ENCODE measurements at regions not wholly inside any gene's neighbourhood (a gene's known extent, or its start where the extent isn't known, plus 50 kb on each side); places are given as distances from the start of the nearest gene placed in this dataset.

DNA sequence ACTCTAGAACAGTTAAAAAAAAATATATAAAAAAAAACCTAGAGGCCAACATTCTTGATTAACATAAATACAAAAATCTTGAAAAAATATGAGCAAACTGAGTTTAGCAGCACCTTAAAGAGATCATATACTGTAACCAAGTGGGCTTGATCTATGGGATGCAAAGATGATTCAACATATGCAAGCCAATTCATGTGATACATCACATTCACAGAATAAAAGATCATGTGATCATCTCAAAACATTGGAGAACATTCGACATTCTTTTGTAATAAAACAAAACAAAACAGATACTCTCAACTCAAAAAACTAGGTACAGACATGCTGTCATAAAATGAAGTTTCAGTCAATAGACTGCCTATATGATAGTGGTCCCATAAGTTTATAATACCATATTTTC, 165.4 kb upstream of the NDST4 start:
- no peak for DNase-seq
- Histone ChIP-seq H3K27me3 (ENCODE audit: control insufficient read depth, insufficient read depth, low read length) (no peaks in the 10 kb centered on the region), H3K9me3 (ENCODE audit: control insufficient read depth in 2 of 3, insufficient read depth in 1 of 3, low read length in 3 of 3) (no peaks in the 10 kb centered on the region), H3K4me1 (ENCODE audit: control insufficient read depth in 2 of 3, insufficient read depth in 2 of 3, low read depth in 1 of 3, low read length in 3 of 3) (no peaks in the 10 kb centered on the region), H3K27ac (ENCODE audit: low read depth in 2 of 2, low read length in 2 of 2) (no peak overlapping the region), H3K4me3 (ENCODE audit: low read length in 3 of 3) (no peak overlapping the region), H3K9ac (ENCODE audit: low read length in 3 of 3) (no peak overlapping the region), H3K36me3 (ENCODE audit: control insufficient read depth in 2 of 3, insufficient read depth in 3 of 3, low read length in 3 of 3) (no peaks in the 10 kb centered on the region)
- intact Hi-C loops (cut with DNase I) = no loop called here
- TF ChIP-seq, protein P1, sequence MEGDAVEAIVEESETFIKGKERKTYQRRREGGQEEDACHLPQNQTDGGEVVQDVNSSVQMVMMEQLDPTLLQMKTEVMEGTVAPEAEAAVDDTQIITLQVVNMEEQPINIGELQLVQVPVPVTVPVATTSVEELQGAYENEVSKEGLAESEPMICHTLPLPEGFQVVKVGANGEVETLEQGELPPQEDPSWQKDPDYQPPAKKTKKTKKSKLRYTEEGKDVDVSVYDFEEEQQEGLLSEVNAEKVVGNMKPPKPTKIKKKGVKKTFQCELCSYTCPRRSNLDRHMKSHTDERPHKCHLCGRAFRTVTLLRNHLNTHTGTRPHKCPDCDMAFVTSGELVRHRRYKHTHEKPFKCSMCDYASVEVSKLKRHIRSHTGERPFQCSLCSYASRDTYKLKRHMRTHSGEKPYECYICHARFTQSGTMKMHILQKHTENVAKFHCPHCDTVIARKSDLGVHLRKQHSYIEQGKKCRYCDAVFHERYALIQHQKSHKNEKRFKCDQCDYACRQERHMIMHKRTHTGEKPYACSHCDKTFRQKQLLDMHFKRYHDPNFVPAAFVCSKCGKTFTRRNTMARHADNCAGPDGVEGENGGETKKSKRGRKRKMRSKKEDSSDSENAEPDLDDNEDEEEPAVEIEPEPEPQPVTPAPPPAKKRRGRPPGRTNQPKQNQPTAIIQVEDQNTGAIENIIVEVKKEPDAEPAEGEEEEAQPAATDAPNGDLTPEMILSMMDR (IDR thresholded peaks at IDR 0.05; ENCODE audit: borderline replicate concordance, extremely low read depth, insufficient read depth) = no peak
- FAIRE-seq = no peak

DNA sequence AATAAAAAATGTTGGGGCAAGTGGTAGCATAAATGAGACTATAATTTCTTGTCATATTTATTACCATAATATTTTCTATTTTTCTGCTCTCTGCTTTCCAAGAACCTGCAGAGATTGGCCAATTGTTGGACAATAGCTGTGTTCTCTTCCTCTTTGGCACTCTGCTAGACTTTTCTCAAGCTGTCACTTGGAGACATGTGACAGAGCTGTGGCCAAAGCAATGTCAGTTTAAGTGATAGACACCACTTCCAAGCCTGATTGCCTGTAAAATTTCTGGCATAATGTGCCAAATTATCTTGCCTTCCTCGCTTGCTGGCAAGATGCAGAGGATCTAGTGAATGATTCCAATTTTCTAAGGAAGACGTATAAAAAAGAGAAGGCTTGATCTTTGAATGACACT, 162.2 kb upstream of the NDST4 start:
- Histone ChIP-seq H3K4me3 (ENCODE audit: low read length in 3 of 3) (no peak overlapping the region), H3K9ac (ENCODE audit: low read length in 3 of 3) (no peak overlapping the region), H3K4me1 (ENCODE audit: control insufficient read depth in 2 of 3, insufficient read depth in 2 of 3, low read depth in 1 of 3, low read length in 3 of 3) (no peaks in the 10 kb centered on the region), H3K36me3 (ENCODE audit: control insufficient read depth in 2 of 3, insufficient read depth in 3 of 3, low read length in 3 of 3) (no peaks in the 10 kb centered on the region), H3K27ac (ENCODE audit: low read depth in 2 of 2, low read length in 2 of 2) (no peak overlapping the region), H3K9me3 (ENCODE audit: control insufficient read depth in 2 of 3, insufficient read depth in 1 of 3, low read length in 3 of 3) (no peaks in the 10 kb centered on the region), H3K27me3 (ENCODE audit: control insufficient read depth, insufficient read depth, low read length) (no peaks in the 10 kb centered on the region)
- DNase-seq (no peak), FAIRE-seq (no peak)
- TF ChIP-seq, protein P1 (IDR thresholded peaks at IDR 0.05; ENCODE audit: borderline replicate concordance, extremely low read depth, insufficient read depth) = no peak
- intact Hi-C loops (cut with DNase I) = no loop called here

DNA sequence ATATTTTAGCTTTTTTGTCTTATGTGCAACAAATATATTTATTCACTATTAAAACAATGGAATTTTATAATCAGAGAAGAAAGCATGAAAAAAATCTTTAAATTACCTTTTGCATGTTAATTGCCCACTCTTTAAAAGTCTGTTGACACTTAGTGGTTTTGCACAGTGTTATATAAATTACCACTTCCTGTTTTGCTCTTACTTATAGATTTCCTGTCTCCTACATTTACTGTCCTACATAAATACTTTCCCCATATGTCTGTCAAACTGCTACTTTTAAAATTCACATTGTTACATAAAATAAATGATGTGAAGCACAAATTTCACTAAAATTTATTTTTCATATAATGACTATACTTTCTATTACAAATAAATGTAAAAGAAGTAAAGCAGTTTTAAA, 161.1 kb upstream of the NDST4 start:
- TF ChIP-seq, protein P1 (IDR thresholded peaks at IDR 0.05; ENCODE audit: borderline replicate concordance, extremely low read depth, insufficient read depth) = no peak
- no peak overlapping the region for H3K9ac ChIP-seq (ENCODE audit: low read length in 3 of 3)
- no peaks in the 10 kb centered on the region for H3K27me3 ChIP-seq (ENCODE audit: control insufficient read depth, insufficient read depth, low read length)
- FAIRE-seq = no peak
- H3K4me3 ChIP-seq (ENCODE audit: low read length in 3 of 3) = no peak overlapping the region
- intact Hi-C loops (cut with DNase I) = no loop called here
- H3K27ac ChIP-seq (ENCODE audit: low read depth in 2 of 2, low read length in 2 of 2) = no peak overlapping the region
- no peaks in the 10 kb centered on the region for H3K4me1 ChIP-seq (ENCODE audit: control insufficient read depth in 2 of 3, insufficient read depth in 2 of 3, low read depth in 1 of 3, low read length in 3 of 3)
- no peaks in the 10 kb centered on the region for H3K36me3 ChIP-seq (ENCODE audit: control insufficient read depth in 2 of 3, insufficient read depth in 3 of 3, low read length in 3 of 3)
- no peak for DNase-seq
- H3K9me3 ChIP-seq (ENCODE audit: control insufficient read depth in 2 of 3, insufficient read depth in 1 of 3, low read length in 3 of 3) = no peaks in the 10 kb centered on the region

DNA sequence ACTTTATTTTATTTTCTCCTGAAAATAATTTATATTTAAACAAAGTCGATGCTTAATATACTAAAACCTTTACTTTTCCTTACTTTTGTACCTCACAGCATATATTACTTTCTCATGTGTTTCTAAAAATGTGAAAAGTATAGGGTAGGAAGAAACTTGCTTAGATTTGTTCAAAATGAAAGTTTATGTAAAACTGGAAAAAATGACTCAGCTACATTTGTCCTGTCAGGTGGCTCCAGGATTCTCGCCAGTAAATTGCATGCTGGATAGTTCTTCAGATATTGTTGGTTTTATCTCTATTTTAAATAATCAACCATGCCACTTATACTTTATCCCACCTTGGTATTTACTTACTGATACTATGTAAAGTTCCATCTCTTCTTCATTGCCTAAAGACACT, 159.2 kb upstream of the NDST4 start:
- no peak overlapping the region for H3K9ac ChIP-seq (ENCODE audit: low read length in 3 of 3)
- no peak overlapping the region for H3K4me3 ChIP-seq (ENCODE audit: low read length in 3 of 3)
- no peak for DNase-seq
- H3K27me3 ChIP-seq (ENCODE audit: control insufficient read depth, insufficient read depth, low read length) = no peaks in the 10 kb centered on the region
- H3K9me3 ChIP-seq (ENCODE audit: control insufficient read depth in 2 of 3, insufficient read depth in 1 of 3, low read length in 3 of 3) = no peaks in the 10 kb centered on the region
- TF ChIP-seq, protein P1 (IDR thresholded peaks at IDR 0.05; ENCODE audit: borderline replicate concordance, extremely low read depth, insufficient read depth) = no peak
- no peaks in the 10 kb centered on the region for H3K4me1 ChIP-seq (ENCODE audit: control insufficient read depth in 2 of 3, insufficient read depth in 2 of 3, low read depth in 1 of 3, low read length in 3 of 3)
- H3K27ac ChIP-seq (ENCODE audit: low read depth in 2 of 2, low read length in 2 of 2) = no peak overlapping the region
- H3K36me3 ChIP-seq (ENCODE audit: control insufficient read depth in 2 of 3, insufficient read depth in 3 of 3, low read length in 3 of 3) = no peaks in the 10 kb centered on the region
- intact Hi-C loops (cut with DNase I) = no loop called here
- no peak for FAIRE-seq

Measured in kidney (tissue), 13 donors.